Right lobe of liver (tissue), 4 donors: ENCODE measurements at regions not wholly inside any gene's neighbourhood (a gene's known extent, or its start where the extent isn't known, plus 50 kb on each side); places are given as distances from the start of the nearest gene placed in this dataset.

Source experiments
- POLR2A ChIP-seq: fragments of 450-650 bp; IDR thresholded peaks from one replicate; pipeline ENCODE4 v1.6.1; 2017; ENCODE audit warnings: antibody characterized with exemption, mild to moderate bottlenecking
- TF ChIP-seq, protein P1 (sequence below), 4 donors: fragments of 200-600 bp in 3 of 4; fragments of 450-650 bp in 1 of 4; IDR thresholded peaks; one replicate each; pipeline versions ENCODE4 v1.5.1 to v1.8.0; 2016 to 2022; ENCODE audit warnings: antibody characterized with exemption in 4 of 4, mild to moderate bottlenecking in 2 of 4
- donor health status: DM: no; HTN: no; CAD: no.
- donor health status: DM: no; HTN: no; CAD: no.
- donor health status: DM: no; HTN: yes; CAD: no.

- TF ChIP-seq, protein P1, sequence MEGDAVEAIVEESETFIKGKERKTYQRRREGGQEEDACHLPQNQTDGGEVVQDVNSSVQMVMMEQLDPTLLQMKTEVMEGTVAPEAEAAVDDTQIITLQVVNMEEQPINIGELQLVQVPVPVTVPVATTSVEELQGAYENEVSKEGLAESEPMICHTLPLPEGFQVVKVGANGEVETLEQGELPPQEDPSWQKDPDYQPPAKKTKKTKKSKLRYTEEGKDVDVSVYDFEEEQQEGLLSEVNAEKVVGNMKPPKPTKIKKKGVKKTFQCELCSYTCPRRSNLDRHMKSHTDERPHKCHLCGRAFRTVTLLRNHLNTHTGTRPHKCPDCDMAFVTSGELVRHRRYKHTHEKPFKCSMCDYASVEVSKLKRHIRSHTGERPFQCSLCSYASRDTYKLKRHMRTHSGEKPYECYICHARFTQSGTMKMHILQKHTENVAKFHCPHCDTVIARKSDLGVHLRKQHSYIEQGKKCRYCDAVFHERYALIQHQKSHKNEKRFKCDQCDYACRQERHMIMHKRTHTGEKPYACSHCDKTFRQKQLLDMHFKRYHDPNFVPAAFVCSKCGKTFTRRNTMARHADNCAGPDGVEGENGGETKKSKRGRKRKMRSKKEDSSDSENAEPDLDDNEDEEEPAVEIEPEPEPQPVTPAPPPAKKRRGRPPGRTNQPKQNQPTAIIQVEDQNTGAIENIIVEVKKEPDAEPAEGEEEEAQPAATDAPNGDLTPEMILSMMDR (IDR thresholded peaks at IDR 0.05): no peak
- TF ChIP-seq POLR2A: no peak
Measured at GRCh38 chr5:98432378-98432777, 341.1 kb upstream of the RGMB start.
